CD4-positive, alpha-beta T cell (primary cell): ENCODE measurements at regions not wholly inside any gene's neighbourhood (a gene's known extent, or its start where the extent isn't known, plus 50 kb on each side); places are given as distances from the start of the nearest gene placed in this dataset.

Source experiments
- ATAC-seq: fragments of 200-7000 bp; cut with Tn5 transposase; one replicate; pipeline ENCODE4 v1.10.0; 2022; ENCODE audit warnings: mild to moderate bottlenecking; ENCODE audit not compliant: poor library complexity
- CTCF ChIA-PET: fragments of 350-600 bp; sonication (Branson Sonifier 250); formaldehyde crosslinking; loops from one replicate; lab custom pipeline; 2021; ENCODE audit warnings: antibody characterized with exemption, inconsistent platforms; lab: Charles Lee
- POLR2A ChIA-PET: fragments of 350-600 bp; sonication (Branson Sonifier 250); formaldehyde crosslinking; loops from one replicate; lab custom pipeline; 2021; ENCODE audit warnings: antibody characterized with exemption, inconsistent platforms; lab: Charles Lee
- DNase-seq, 14 experiments: peaks; one replicate each; pipeline ENCODE4 v3.0.0-alpha.2; 2013 to 2020; ENCODE audit warnings: mixed read lengths in 2 of 14
- H3K27ac ChIP-seq, 2 donors: one replicate each; pipeline versions ENCODE4 v1.5.1 to v1.7.0; 2013; ENCODE audit warnings: low read length in 2 of 2, low read depth in 1 of 2, mild to moderate bottlenecking in 1 of 2
- H3K27me3 ChIP-seq, 2 experiments: 1 replicate in 1 of 2; 2 replicates in 1 of 2; pipeline versions ENCODE4 v1.6.1 to v1.7.0; 2013; ENCODE audit warnings: low read length in 2 of 2, control low read depth in 1 of 2, mild to moderate bottlenecking in 1 of 2, moderate library complexity in 1 of 2; ENCODE audit not compliant: insufficient read depth in 2 of 2, control insufficient read depth in 1 of 2
- H3K36me3 ChIP-seq: one replicate; pipeline ENCODE4 v1.6.1; 2013; ENCODE audit warnings: low read length, control low read depth; ENCODE audit not compliant: insufficient read depth
- H3K4me1 ChIP-seq: one replicate; pipeline ENCODE4 v1.6.1; 2013; ENCODE audit warnings: low read length, control low read depth; ENCODE audit not compliant: insufficient read depth
- H3K4me3 ChIP-seq: one replicate; pipeline ENCODE4 v1.5.1; 2013; ENCODE audit warnings: mild to moderate bottlenecking, low read length, moderate library complexity
- H3K9me3 ChIP-seq, 2 experiments: 1 replicate in 1 of 2; 2 replicates in 1 of 2; pipeline versions ENCODE4 v1.6.1 to v1.7.0; 2013; ENCODE audit warnings: low read length in 2 of 2, mild to moderate bottlenecking in 2 of 2, control low read depth in 1 of 2, moderate library complexity in 1 of 2; ENCODE audit not compliant: control insufficient read depth in 1 of 2, insufficient read depth in 1 of 2
- H3K27ac Mint-ChIP-seq: one replicate; pipeline ENCODE4 v1.8.0; 2020; ENCODE audit warnings: mixed read lengths
- H3K27me3 Mint-ChIP-seq: one replicate; pipeline ENCODE4 v1.8.0; 2021; ENCODE audit warnings: mixed read lengths
- H3K36me3 Mint-ChIP-seq: one replicate; pipeline ENCODE4 v1.8.0; 2021; ENCODE audit warnings: low read depth, mixed read lengths
- H3K4me1 Mint-ChIP-seq: one replicate; pipeline ENCODE4 v1.8.0; 2021; ENCODE audit warnings: low read depth, mixed read lengths
- H3K4me3 Mint-ChIP-seq: one replicate; pipeline ENCODE4 v1.8.0; 2020; ENCODE audit warnings: mild to moderate bottlenecking, mixed read lengths
- H3K9me3 Mint-ChIP-seq: one replicate; pipeline ENCODE4 v1.8.0; 2020; ENCODE audit warnings: mixed read lengths
- CTCF ChIP-seq: fragments of 200-600 bp; IDR thresholded peaks from one replicate; pipeline ENCODE4 v1.8.0; 2022; ENCODE audit warnings: antibody characterized with exemption, mild to moderate bottlenecking
- intact Hi-C, 2 experiments: fragments of 100-400 bp; cut with DNase I in 1 of 2; cut with micrococcal nuclease in 1 of 2; formaldehyde crosslinking; loops; one replicate each; pipeline versions ENCODE4 v1.15.1 to v1.9.0; 2023 to 2025; cut with DNase I, micrococcal nuclease

GRCh38 chr6:126204126-126204525 lies 135.8 kb upstream of the CENPW start:
- Mint-ChIP-seq H3K9me3 (no peaks in the 10 kb centered on the region), H3K27ac (no peak overlapping the region), H3K4me3 (no peak overlapping the region), H3K27me3 (no peaks in the 10 kb centered on the region), H3K4me1 (no peaks in the 10 kb centered on the region), H3K36me3 (no peaks in the 10 kb centered on the region)
- intact Hi-C loops = no loop called here
- Histone ChIP-seq H3K4me3 (no peak overlapping the region), H3K27me3 (no peaks in the 10 kb centered on the region), H3K27ac (no peak overlapping the region), H3K4me1 (no peaks in the 10 kb centered on the region), H3K9me3 (no peaks in the 10 kb centered on the region), H3K36me3 (no peaks in the 10 kb centered on the region)
- ChIA-PET POLR2A (no interaction called here), CTCF (no interaction called here)
- no peak for DNase-seq
- TF ChIP-seq CTCF = no peak
- no peak for ATAC-seq

- H3K27me3 ChIP-seq = no peaks in the 10 kb centered on the region
- H3K4me3 Mint-ChIP-seq = no peak overlapping the region
- no peak for TF ChIP-seq CTCF
- ChIA-PET CTCF (no interaction called here), POLR2A (no interaction called here)
- no peaks in the 10 kb centered on the region for H3K36me3 ChIP-seq
- no peaks in the 10 kb centered on the region for H3K4me1 Mint-ChIP-seq
- intact Hi-C loops = no loop called here
- no peaks in the 10 kb centered on the region for H3K9me3 Mint-ChIP-seq
- no peak for ATAC-seq
- H3K27ac Mint-ChIP-seq = no peak overlapping the region
- H3K4me3 ChIP-seq = no peak overlapping the region
- no peaks in the 10 kb centered on the region for H3K27me3 Mint-ChIP-seq
- DNase-seq = no peak
- H3K9me3 ChIP-seq = no peaks in the 10 kb centered on the region
- H3K36me3 Mint-ChIP-seq = no peaks in the 10 kb centered on the region
- H3K27ac ChIP-seq = no peak overlapping the region
- H3K4me1 ChIP-seq = no peaks in the 10 kb centered on the region
These were observed 135.3 kb upstream of the CENPW start for GRCh38 chr6:126204598-126204997.

GRCh38 chr6:126206504-126207246 lies 133.2 kb upstream of the CENPW start:
- Histone ChIP-seq H3K27me3 (no peaks in the 10 kb centered on the region), H3K9me3 (no peaks in the 10 kb centered on the region), H3K27ac (no peak overlapping the region), H3K4me3 (no peak overlapping the region), H3K36me3 (no peaks in the 10 kb centered on the region), H3K4me1 (no peaks in the 10 kb centered on the region)
- no peak for TF ChIP-seq CTCF
- intact Hi-C loops = no loop called here
- Mint-ChIP-seq H3K9me3 (no peaks in the 10 kb centered on the region), H3K27me3 (no peaks in the 10 kb centered on the region), H3K4me3 (no peak overlapping the region), H3K4me1 (no peaks in the 10 kb centered on the region), H3K27ac (no peak overlapping the region), H3K36me3 (no peaks in the 10 kb centered on the region)
- ChIA-PET POLR2A (no interaction called here), CTCF (no interaction called here)
- ATAC-seq (no peak), DNase-seq (no peak)
